ENCODE measurements at regions not wholly inside any gene's neighbourhood (a gene's known extent, or its start where the extent isn't known, plus 50 kb on each side); places are given as distances from the start of the nearest gene placed in this dataset.
"Not testable (repeated sequence)": the region's sequence is repeated elsewhere in the genome, so short reads cannot be mapped to it uniquely, and the experiment has no call there.

- DNase-seq (ENCODE audit: low read depth, low spot score), result no peak
Observed at GRCh38 chr13:104691767-104692467, 1625.7 kb upstream of the SLC10A2 start.

- no peak for DNase-seq (ENCODE audit: low read depth, low spot score)
Observed at GRCh38 chr13:104686484-104686883, 1620.3 kb upstream of the SLC10A2 start.

GRCh38 chr13:104683789-104684188 is 1617.6 kb upstream of the SLC10A2 start:
- DNase-seq (ENCODE audit: low read depth, low spot score), result peak; percentile 6

GRCh38 chr13:104678161-104678560 is 1611.9 kb upstream of the SLC10A2 start:
- DNase-seq (ENCODE audit: low read depth, low spot score), result no peak

- no peak for DNase-seq (ENCODE audit: low read depth, low spot score)
Observed at GRCh38 chr13:104671901-104672300, 1605.7 kb upstream of the SLC10A2 start.

GRCh38 chr13:104657196-104657595 is 1591.0 kb upstream of the SLC10A2 start:
- no peak for DNase-seq (ENCODE audit: low read depth, low spot score)

- no peak for DNase-seq (ENCODE audit: low read depth, low spot score)
Observed at GRCh38 chr13:104650431-104650830, 1584.2 kb upstream of the SLC10A2 start.

- DNase-seq (ENCODE audit: low read depth, low spot score), result no peak
Observed at GRCh38 chr13:104648291-104648690, 1582.1 kb upstream of the SLC10A2 start.

- DNase-seq (ENCODE audit: low read depth, low spot score), result no peak
Observed at GRCh38 chr13:104645786-104646185, 1579.6 kb upstream of the SLC10A2 start.

GRCh38 chr13:104641309-104641708 is 1575.1 kb upstream of the SLC10A2 start:
- peak; percentile 11 for DNase-seq (ENCODE audit: low read depth, low spot score)

- DNase-seq (ENCODE audit: low read depth, low spot score), result no peak
Observed at GRCh38 chr13:104635879-104636278, 1569.7 kb upstream of the SLC10A2 start.

- DNase-seq (ENCODE audit: low read depth, low spot score), result no peak
Observed at GRCh38 chr13:104634016-104634415, 1567.8 kb upstream of the SLC10A2 start.

GRCh38 chr13:104632736-104633135 is 1566.5 kb upstream of the SLC10A2 start:
- DNase-seq (ENCODE audit: low read depth, low spot score), result no peak

- no peak for DNase-seq (ENCODE audit: low read depth, low spot score)
Observed at GRCh38 chr13:104625201-104625600, 1559.0 kb upstream of the SLC10A2 start.

GRCh38 chr13:104616990-104617389 is 1550.8 kb upstream of the SLC10A2 start:
- DNase-seq (ENCODE audit: low read depth, low spot score), result no peak

GRCh38 chr13:104614361-104615145 is 1548.3 kb upstream of the SLC10A2 start:
- no peak for DNase-seq (ENCODE audit: low read depth, low spot score)

- DNase-seq (ENCODE audit: low read depth, low spot score), result no peak
Observed at GRCh38 chr13:104608331-104608730, 1542.1 kb upstream of the SLC10A2 start.

- not testable (repeated sequence) for DNase-seq (ENCODE audit: low read depth, low spot score)
Observed at GRCh38 chr13:104605435-104605834, 1539.2 kb upstream of the SLC10A2 start.

GRCh38 chr13:104597546-104598180 is 1531.4 kb upstream of the SLC10A2 start:
- no peak for DNase-seq (ENCODE audit: low read depth, low spot score)

- DNase-seq (ENCODE audit: low read depth, low spot score), result peak; percentile 29
Observed at GRCh38 chr13:104595511-104595910, 1529.3 kb upstream of the SLC10A2 start.

GRCh38 chr13:104594806-104595205 is 1528.6 kb upstream of the SLC10A2 start:
- peak; percentile 58 for DNase-seq (ENCODE audit: low read depth, low spot score)

- no peak for DNase-seq (ENCODE audit: low read depth, low spot score)
Observed at GRCh38 chr13:104593693-104594092, 1527.5 kb upstream of the SLC10A2 start.

GRCh38 chr13:104593251-104593576 is 1527.0 kb upstream of the SLC10A2 start:
- no peak for DNase-seq (ENCODE audit: low read depth, low spot score)
